Bronchial epithelial cell (primary cell): ENCODE measurements at regions not wholly inside any gene's neighbourhood (a gene's known extent, or its start where the extent isn't known, plus 50 kb on each side); places are given as distances from the start of the nearest gene placed in this dataset.
A peak's percentile ranks its signal among the peaks of the same experiment; 100 is the strongest.

Experiments used
- DNase-seq: peaks from one replicate; pipeline ENCODE4 v3.0.0-alpha.2; 2010; ENCODE audit warnings: low read depth
- FAIRE-seq: peaks from 2 replicates; lab custom pipeline; 2011; peaks lifted over from hg19 to GRCh38; lab: Jason Lieb, UNC
- H3K27me3 ChIP-seq: 2 replicates; pipeline ENCODE4 v1.5.1; 2011; ENCODE audit warnings: low read length; ENCODE audit not compliant: control insufficient read depth, insufficient read depth
- H3K36me3 ChIP-seq: 2 replicates; pipeline ENCODE4 v1.5.1; 2011; ENCODE audit warnings: low read length; ENCODE audit not compliant: control insufficient read depth, insufficient read depth
- H3K4me3 ChIP-seq: 2 replicates; pipeline ENCODE4 v1.5.1; 2011; ENCODE audit warnings: mild to moderate bottlenecking, low read depth, low read length, control low read depth
- CTCF ChIP-seq: IDR thresholded peaks from 2 replicates; pipeline ENCODE4 v1.5.1; 2011; ENCODE audit warnings: mild to moderate bottlenecking, moderate library complexity, low read length, control low read depth, inconsistent platforms; ENCODE audit not compliant: insufficient read depth, severe bottlenecking

GRCh38 chr4:110898290-110898689 lies 275.4 kb upstream of the PITX2 start:
- Histone ChIP-seq H3K27me3 (no peaks in the 10 kb centered on the region), H3K4me3 (no peak overlapping the region), H3K36me3 (no peaks in the 10 kb centered on the region)
- DNase-seq = no peak
- no peak for FAIRE-seq
- TF ChIP-seq CTCF = no peak

GRCh38 chr4:110900213-110900769 lies 277.4 kb upstream of the PITX2 start:
- no peak for FAIRE-seq
- TF ChIP-seq CTCF = no peak
- no peaks in the 10 kb centered on the region for H3K27me3 ChIP-seq
- no peak for DNase-seq
- no peaks in the 10 kb centered on the region for H3K36me3 ChIP-seq
- H3K4me3 ChIP-seq = no peak overlapping the region

DNA sequence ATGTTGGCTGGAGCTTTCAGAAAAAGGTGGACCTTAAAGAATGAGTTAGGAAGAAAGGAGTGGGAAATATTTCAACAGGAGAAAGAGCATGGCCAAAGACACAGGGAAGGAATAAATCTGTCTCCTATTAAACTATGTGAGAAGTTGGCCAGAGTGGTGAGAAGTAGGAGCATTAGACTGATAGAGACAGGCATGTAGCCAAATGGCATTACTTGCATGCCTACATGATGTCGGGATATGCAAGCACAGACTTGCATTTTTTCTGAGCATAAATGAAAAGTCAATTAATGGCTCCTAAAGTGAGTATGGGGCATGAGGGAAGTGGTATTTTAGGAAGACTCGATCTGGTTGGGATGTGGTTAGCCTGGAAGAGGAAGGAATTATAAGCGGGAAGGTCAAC lies 279.6 kb upstream of the PITX2 start:
- DNase-seq (peak; percentile 47), FAIRE-seq (no peak)
- H3K36me3 ChIP-seq = no peaks in the 10 kb centered on the region
- TF ChIP-seq CTCF = no peak
- no peak overlapping the region for H3K4me3 ChIP-seq
- no peaks in the 10 kb centered on the region for H3K27me3 ChIP-seq

- no peaks in the 10 kb centered on the region for H3K36me3 ChIP-seq
- FAIRE-seq = no peak
- no peak for TF ChIP-seq CTCF
- H3K27me3 ChIP-seq = no peaks in the 10 kb centered on the region
- DNase-seq = no peak
- H3K4me3 ChIP-seq = no peak overlapping the region
These were observed 281.7 kb upstream of the PITX2 start for GRCh38 chr4:110904435-110905065.

- no peaks in the 10 kb centered on the region for H3K36me3 ChIP-seq
- no peak overlapping the region for H3K4me3 ChIP-seq
- H3K27me3 ChIP-seq = no peaks in the 10 kb centered on the region
- DNase-seq = no peak
- FAIRE-seq = no peak
- no peak for TF ChIP-seq CTCF
These were observed 282.5 kb upstream of the PITX2 start for GRCh38 chr4:110905367-110905766.
